Calu3 (cell line): ENCODE measurements at regions not wholly inside any gene's neighbourhood (a gene's known extent, or its start where the extent isn't known, plus 50 kb on each side); places are given as distances from the start of the nearest gene placed in this dataset.

ENCODE experiments used
- BruUV-seq: library from RNA; stranded (reverse); fragments of 400-500 nt; replicated peaks from 2 replicates; lab custom pipeline; 2021; lab: Mats Ljungman, UMichigan
- CTCF ChIA-PET: fragments of 300-600 bp; sonication (Branson Sonifier 250); formaldehyde crosslinking; loops from one replicate; lab custom pipeline; 2022; ENCODE audit warnings: antibody characterized with exemption; lab: Charles Lee
- DNase-seq: peaks from one replicate; pipeline ENCODE4 v3.0.0; 2022
- H3K27ac Mint-ChIP-seq: one replicate; pipeline ENCODE4 v1.8.0; 2022; ENCODE audit warnings: mixed read lengths; ENCODE audit not compliant: unreplicated experiment
- H3K27me3 Mint-ChIP-seq: one replicate; pipeline ENCODE4 v1.8.0; 2022; ENCODE audit warnings: mixed read lengths; ENCODE audit not compliant: unreplicated experiment
- H3K36me3 Mint-ChIP-seq: one replicate; pipeline ENCODE4 v1.8.0; 2022; ENCODE audit warnings: mild to moderate bottlenecking, moderate library complexity, mixed read lengths; ENCODE audit not compliant: insufficient read depth, unreplicated experiment
- H3K4me1 Mint-ChIP-seq: one replicate; pipeline ENCODE4 v1.8.0; 2022; ENCODE audit warnings: mild to moderate bottlenecking, low read depth, mixed read lengths; ENCODE audit not compliant: unreplicated experiment
- H3K4me3 Mint-ChIP-seq: one replicate; pipeline ENCODE4 v1.8.0; 2022; ENCODE audit warnings: mild to moderate bottlenecking, low read depth, moderate library complexity, mixed read lengths; ENCODE audit not compliant: unreplicated experiment
- H3K9me3 Mint-ChIP-seq: one replicate; pipeline ENCODE4 v1.8.0; 2022; ENCODE audit warnings: low read depth, mixed read lengths; ENCODE audit not compliant: unreplicated experiment
- CTCF ChIP-seq: fragments of 200-600 bp; IDR thresholded peaks from one replicate; pipeline ENCODE4 v1.8.0; 2022; ENCODE audit warnings: antibody characterized with exemption; ENCODE audit not compliant: unreplicated experiment
- intact Hi-C: fragments of 100-400 bp; cut with micrococcal nuclease; formaldehyde crosslinking; loops from one replicate; pipeline ENCODE4 v1.10.0; 2022; ENCODE audit not compliant: unreplicated experiment

GRCh38 chr14:100426314-100426713 lies 103.2 kb downstream of the SLC25A47 start:
- Mint-ChIP-seq H3K4me3 (no peak overlapping the region), H3K9me3 (no peaks in the 10 kb centered on the region), H3K4me1 (peaks cover 10% of the 10 kb centered on the region), H3K36me3 (no peaks in the 10 kb centered on the region), H3K27ac (no peak overlapping the region), H3K27me3 (no peaks in the 10 kb centered on the region)
- intact Hi-C loops = no loop called here
- TF ChIP-seq CTCF = no peak
- DNase-seq = no peak
- BruUV-seq = no TSS peak
- CTCF ChIA-PET = interaction anchor here (2.1 kb wide), 1 partner anchor 14 kb away, joined by 4 read pairs; no protein-coding TSS in a partner anchor

- Mint-ChIP-seq H3K27me3 (no peaks in the 10 kb centered on the region), H3K4me3 (no peak overlapping the region), H3K27ac (no peak overlapping the region), H3K9me3 (no peaks in the 10 kb centered on the region), H3K36me3 (no peaks in the 10 kb centered on the region), H3K4me1 (peaks cover 10% of the 10 kb centered on the region)
- no TSS peak for BruUV-seq
- intact Hi-C loops = no loop called here
- CTCF ChIA-PET = no interaction called here
- no peak for TF ChIP-seq CTCF
- DNase-seq = no peak
These were observed 104.0 kb downstream of the SLC25A47 start for GRCh38 chr14:100427166-100427565.

GRCh38 chr14:100428727-100429126 lies 105.6 kb downstream of the SLC25A47 start:
- CTCF ChIA-PET = interaction anchor here (1.7 kb wide), 1 partner anchor 11 kb away, joined by 7 read pairs; no protein-coding TSS in a partner anchor
- Mint-ChIP-seq H3K36me3 (no peaks in the 10 kb centered on the region), H3K4me1 (peaks cover 10% of the 10 kb centered on the region), H3K27ac (no peak overlapping the region), H3K27me3 (no peaks in the 10 kb centered on the region), H3K9me3 (no peaks in the 10 kb centered on the region), H3K4me3 (no peak overlapping the region)
- no peak for DNase-seq
- BruUV-seq = no TSS peak
- intact Hi-C loops = no loop called here
- TF ChIP-seq CTCF = no peak

GRCh38 chr14:100429537-100429936 lies 106.4 kb downstream of the SLC25A47 start:
- no peak overlapping the region for H3K4me3 Mint-ChIP-seq
- intact Hi-C loops = no loop called here
- CTCF ChIA-PET = no interaction called here
- DNase-seq = no peak
- TF ChIP-seq CTCF = no peak
- H3K36me3 Mint-ChIP-seq = no peaks in the 10 kb centered on the region
- H3K27me3 Mint-ChIP-seq = no peaks in the 10 kb centered on the region
- no TSS peak for BruUV-seq
- no peak overlapping the region for H3K27ac Mint-ChIP-seq
- H3K4me1 Mint-ChIP-seq = peaks cover 8% of the 10 kb centered on the region
- no peaks in the 10 kb centered on the region for H3K9me3 Mint-ChIP-seq
